ENCODE measurements at regions not wholly inside any gene's neighbourhood (a gene's known extent, or its start where the extent isn't known, plus 50 kb on each side); places are given as distances from the start of the nearest gene placed in this dataset.

DNA sequence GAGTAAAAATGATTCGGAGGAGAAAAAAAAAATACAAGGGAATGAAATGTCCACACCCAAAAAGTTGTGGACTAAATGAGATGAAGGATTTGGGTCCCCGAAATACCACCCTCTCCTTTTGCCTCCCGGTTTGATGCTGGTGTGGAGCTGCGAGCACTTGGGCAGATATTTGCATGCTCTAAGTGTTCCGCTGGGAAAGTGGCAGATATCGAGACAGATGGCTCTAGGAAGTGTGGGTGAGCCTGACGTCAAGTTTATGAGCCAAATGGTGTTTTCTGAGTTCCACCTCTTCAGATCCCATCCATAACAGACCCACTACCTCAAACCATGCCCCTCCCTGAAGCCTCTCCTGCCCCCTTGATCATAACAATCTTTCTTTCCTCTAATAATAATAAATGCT is 228.6 kb downstream of the QDPR start:
- TF ChIP-seq, protein P1, sequence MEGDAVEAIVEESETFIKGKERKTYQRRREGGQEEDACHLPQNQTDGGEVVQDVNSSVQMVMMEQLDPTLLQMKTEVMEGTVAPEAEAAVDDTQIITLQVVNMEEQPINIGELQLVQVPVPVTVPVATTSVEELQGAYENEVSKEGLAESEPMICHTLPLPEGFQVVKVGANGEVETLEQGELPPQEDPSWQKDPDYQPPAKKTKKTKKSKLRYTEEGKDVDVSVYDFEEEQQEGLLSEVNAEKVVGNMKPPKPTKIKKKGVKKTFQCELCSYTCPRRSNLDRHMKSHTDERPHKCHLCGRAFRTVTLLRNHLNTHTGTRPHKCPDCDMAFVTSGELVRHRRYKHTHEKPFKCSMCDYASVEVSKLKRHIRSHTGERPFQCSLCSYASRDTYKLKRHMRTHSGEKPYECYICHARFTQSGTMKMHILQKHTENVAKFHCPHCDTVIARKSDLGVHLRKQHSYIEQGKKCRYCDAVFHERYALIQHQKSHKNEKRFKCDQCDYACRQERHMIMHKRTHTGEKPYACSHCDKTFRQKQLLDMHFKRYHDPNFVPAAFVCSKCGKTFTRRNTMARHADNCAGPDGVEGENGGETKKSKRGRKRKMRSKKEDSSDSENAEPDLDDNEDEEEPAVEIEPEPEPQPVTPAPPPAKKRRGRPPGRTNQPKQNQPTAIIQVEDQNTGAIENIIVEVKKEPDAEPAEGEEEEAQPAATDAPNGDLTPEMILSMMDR (IDR thresholded peaks at IDR 0.05) = no peak
- no peak for TF ChIP-seq POLR2A (IDR thresholded peaks at IDR 0.05)
